H9 (cell line): ENCODE measurements at regions not wholly inside any gene's neighbourhood (a gene's known extent, or its start where the extent isn't known, plus 50 kb on each side); places are given as distances from the start of the nearest gene placed in this dataset.

Experiments
- DNase-seq: peaks from one replicate; pipeline ENCODE4 v3.0.0-alpha.2; 2017
- H2AFZ ChIP-seq: one replicate; pipeline ENCODE4 v1.6.1; 2013; ENCODE audit warnings: mild to moderate bottlenecking, low read length, control low read depth, moderate library complexity
- H2AK5ac ChIP-seq: 2 replicates; pipeline ENCODE4 v1.6.1; 2013; ENCODE audit warnings: low read length, control low read depth, mixed read lengths; ENCODE audit not compliant: insufficient read length
- H2BK120ac ChIP-seq: one replicate; pipeline ENCODE4 v1.6.1; 2013; ENCODE audit warnings: low read depth, mild to moderate bottlenecking, low read length, control low read depth, inconsistent platforms; ENCODE audit not compliant: poor library complexity, severe bottlenecking
- H2BK12ac ChIP-seq: 2 replicates; pipeline ENCODE4 v1.6.1; 2013; ENCODE audit warnings: low read length, control low read depth, mixed read lengths, low read depth; ENCODE audit not compliant: insufficient read length
- H2BK15ac ChIP-seq: 2 replicates; pipeline ENCODE4 v1.6.1; 2013; ENCODE audit warnings: low read depth, low read length, control low read depth
- H2BK20ac ChIP-seq: one replicate; pipeline ENCODE4 v1.6.1; 2013; ENCODE audit warnings: low read depth, mild to moderate bottlenecking, low read length, control low read depth, inconsistent platforms; ENCODE audit not compliant: poor library complexity, severe bottlenecking
- H2BK5ac ChIP-seq: 2 replicates; pipeline ENCODE4 v1.6.1; 2013; ENCODE audit warnings: low read length, control low read depth, mixed read lengths; ENCODE audit not compliant: insufficient read length
- H3K14ac ChIP-seq: 2 replicates; pipeline ENCODE4 v1.6.1; 2013; ENCODE audit warnings: low read length, control low read depth; ENCODE audit not compliant: insufficient read depth
- H3K18ac ChIP-seq: 2 replicates; pipeline ENCODE4 v1.6.1; 2013; ENCODE audit warnings: low read depth, mild to moderate bottlenecking, mixed read lengths, low read length, control low read depth; ENCODE audit not compliant: insufficient read length
- H3K23ac ChIP-seq: 2 replicates; pipeline ENCODE4 v1.6.1; 2013; ENCODE audit warnings: low read length, control low read depth, mixed read lengths, low read depth; ENCODE audit not compliant: insufficient read length
- H3K23me2 ChIP-seq: 2 replicates; pipeline ENCODE4 v1.6.1; 2013; ENCODE audit warnings: low read depth, mild to moderate bottlenecking, mixed read lengths, low read length, control low read depth; ENCODE audit not compliant: insufficient read length, poor library complexity, severe bottlenecking
- H3K27ac ChIP-seq: 2 replicates; pipeline ENCODE4 v1.5.1; 2013; ENCODE audit warnings: low read length, control low read depth, mixed read lengths, low read depth; ENCODE audit not compliant: insufficient read length
- H3K27me3 ChIP-seq: 2 replicates; pipeline ENCODE4 v1.6.1; 2013; ENCODE audit warnings: low read length, control low read depth, inconsistent platforms; ENCODE audit not compliant: insufficient read depth
- H3K4ac ChIP-seq: 2 replicates; pipeline ENCODE4 v1.6.1; 2013; ENCODE audit warnings: low read depth, mild to moderate bottlenecking, control low read depth, inconsistent platforms, low read length, moderate library complexity
- H3K4me1 ChIP-seq: 2 replicates; pipeline ENCODE4 v1.6.1; 2013; ENCODE audit warnings: low read length, control low read depth, inconsistent platforms; ENCODE audit not compliant: insufficient read depth
- H3K4me2 ChIP-seq: 2 replicates; pipeline ENCODE4 v1.6.1; 2013; ENCODE audit warnings: low read length, control low read depth, mixed read lengths; ENCODE audit not compliant: insufficient read length, insufficient read depth
- H3K56ac ChIP-seq: 2 replicates; pipeline ENCODE4 v1.6.1; 2013; ENCODE audit warnings: low read depth, mild to moderate bottlenecking, mixed read lengths, low read length, control low read depth; ENCODE audit not compliant: insufficient read length
- H3K79me1 ChIP-seq: 2 replicates; pipeline ENCODE4 v1.6.1; 2013; ENCODE audit warnings: low read depth, mild to moderate bottlenecking, moderate library complexity, low read length, control low read depth, inconsistent platforms; ENCODE audit not compliant: insufficient read depth, poor library complexity, severe bottlenecking
- H3K79me2 ChIP-seq: 2 replicates; pipeline ENCODE4 v1.6.1; 2013; ENCODE audit warnings: low read length, control low read depth, inconsistent platforms; ENCODE audit not compliant: insufficient read depth
- H3K9ac ChIP-seq: 2 replicates; pipeline ENCODE4 v1.6.1; 2013; ENCODE audit warnings: low read length, control low read depth, mixed read lengths; ENCODE audit not compliant: insufficient read length; ENCODE audit errors: extremely low read depth
- H3K9me3 ChIP-seq: one replicate; pipeline ENCODE4 v1.6.1; 2013; ENCODE audit warnings: low read depth, low read length, inconsistent platforms; ENCODE audit not compliant: control insufficient read depth
- H3T11ph ChIP-seq: one replicate; pipeline ENCODE4 v1.6.1; 2013; ENCODE audit warnings: mild to moderate bottlenecking, low read length, control low read depth, inconsistent platforms
- H4K20me1 ChIP-seq: one replicate; pipeline ENCODE4 v1.6.1; 2013; ENCODE audit not compliant: control insufficient read depth, insufficient read length, insufficient read depth
- H4K5ac ChIP-seq: 2 replicates; pipeline ENCODE4 v1.6.1; 2013; ENCODE audit warnings: low read depth, mild to moderate bottlenecking, mixed read lengths, low read length, control low read depth; ENCODE audit not compliant: insufficient read length
- H4K8ac ChIP-seq: replicated peaks from 2 replicates; pipeline ENCODE4 v1.6.1; 2013; ENCODE audit warnings: low read length, control low read depth, mixed read lengths, low read depth; ENCODE audit not compliant: insufficient read length
- H4K91ac ChIP-seq: 2 replicates; pipeline ENCODE4 v1.6.1; 2013; ENCODE audit warnings: low read depth, mild to moderate bottlenecking, moderate library complexity, mixed read lengths, low read length, control low read depth; ENCODE audit not compliant: insufficient read length
- H3K27ac Mint-ChIP-seq, 3 experiments: 2 replicates in 2 of 3; 3 replicates in 1 of 3; pipeline ENCODE4 v1.8.0; 2020 to 2021; ENCODE audit warnings: mixed read lengths in 3 of 3, mild to moderate bottlenecking in 1 of 3, moderate library complexity in 1 of 3
- H3K27me3 Mint-ChIP-seq: 2 replicates; pipeline ENCODE4 v1.8.0; 2021; ENCODE audit warnings: low read depth, mild to moderate bottlenecking, moderate library complexity, mixed read lengths
- H3K36me3 Mint-ChIP-seq, 3 experiments: 2 replicates in 2 of 3; 3 replicates in 1 of 3; pipeline ENCODE4 v1.8.0; 2020 to 2021; ENCODE audit warnings: low read depth in 3 of 3, mixed read lengths in 3 of 3; ENCODE audit not compliant: insufficient read depth in 1 of 3
- H3K4me1 Mint-ChIP-seq, 2 experiments: 2 replicates each; pipeline ENCODE4 v1.8.0; 2020; ENCODE audit warnings: mixed read lengths in 2 of 2
- H3K4me3 Mint-ChIP-seq, 2 experiments: 2 replicates in 1 of 2; 3 replicates in 1 of 2; pipeline ENCODE4 v1.8.0; 2020 to 2021; ENCODE audit warnings: mild to moderate bottlenecking in 2 of 2, mixed read lengths in 2 of 2, moderate library complexity in 1 of 2
- H3K9me3 Mint-ChIP-seq, 2 experiments: 2 replicates in 1 of 2; 3 replicates in 1 of 2; pipeline ENCODE4 v1.8.0; 2020; ENCODE audit warnings: mild to moderate bottlenecking in 2 of 2, mixed read lengths in 2 of 2, moderate library complexity in 1 of 2
- WGBS: extraction: QIAGEN DNeasy Blood & Tissue Kit; methylation state at CpG from one replicate; pipeline ENCODE4 v1.1.7; 2013; ENCODE audit warnings: missing lambda C conversion rate, low lambda C conversion rate, mixed read lengths; ENCODE audit not compliant: insufficient read length; ENCODE audit errors: extremely low coverage; 5-methylcytosine and 5-hydroxymethylcytosine counted together
- TF ChIP-seq, protein P1 (sequence below): fragments of 200-600 bp; sonication (generic); conservative IDR thresholded peaks from 3 replicates; pipeline ENCODE4 v1.8.0; 2021; ENCODE audit warnings: antibody characterized with exemption, mild to moderate bottlenecking

DNA sequence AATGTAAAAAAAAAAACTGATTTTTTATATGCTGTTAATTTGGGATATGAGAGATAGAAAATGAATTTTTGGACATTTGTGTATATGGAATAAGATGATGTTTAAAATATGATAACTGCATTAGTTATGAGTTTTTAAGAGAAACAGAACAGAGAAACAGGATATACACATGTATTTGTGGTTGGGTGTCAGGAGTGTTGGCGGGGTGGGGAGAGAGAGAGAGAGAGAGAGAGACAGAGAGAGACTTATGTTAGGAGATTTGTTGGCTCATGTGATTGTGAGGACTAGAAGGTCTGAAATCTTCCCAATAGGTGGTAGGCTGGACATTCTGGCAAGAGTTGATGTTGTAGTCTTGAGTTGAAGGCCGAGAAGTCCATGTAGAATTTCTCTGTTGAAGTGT, 1121.6 kb upstream of the GBE1 start:
- no peaks in the 10 kb centered on the region for H3K79me2 ChIP-seq
- H3K18ac ChIP-seq: no peak overlapping the region

More for the DNA sequence above, 1121.6 kb upstream of the GBE1 start:
- Mint-ChIP-seq H3K9me3 (no peaks in the 10 kb centered on the region; a peak in 1 of 5 replicates), H3K4me3 (no peak overlapping the region), H3K27ac (no peak overlapping the region), H3K27me3 (no peaks in the 10 kb centered on the region), H3K36me3 (peaks cover 0 to 3% (median 0%) of the 10 kb centered on the region in 3 experiments; a peak in 1 of 7 replicates), H3K4me1 (no peaks in the 10 kb centered on the region)
- no peak overlapping the region for H4K5ac ChIP-seq
- H2AK5ac ChIP-seq: no peak overlapping the region
- no peak overlapping the region for H3K4ac ChIP-seq
- H3K9ac ChIP-seq: no peak overlapping the region
- H3K23ac ChIP-seq: no peak overlapping the region
- H4K20me1 ChIP-seq: no peaks in the 10 kb centered on the region
- no peaks in the 10 kb centered on the region for H3K9me3 ChIP-seq
- H2BK15ac ChIP-seq: no peak overlapping the region
- no peak overlapping the region for H3T11ph ChIP-seq
- DNase-seq: no peak
- H4K91ac ChIP-seq: no peak overlapping the region
- no peak overlapping the region for H2BK120ac ChIP-seq
- TF ChIP-seq, protein P1, sequence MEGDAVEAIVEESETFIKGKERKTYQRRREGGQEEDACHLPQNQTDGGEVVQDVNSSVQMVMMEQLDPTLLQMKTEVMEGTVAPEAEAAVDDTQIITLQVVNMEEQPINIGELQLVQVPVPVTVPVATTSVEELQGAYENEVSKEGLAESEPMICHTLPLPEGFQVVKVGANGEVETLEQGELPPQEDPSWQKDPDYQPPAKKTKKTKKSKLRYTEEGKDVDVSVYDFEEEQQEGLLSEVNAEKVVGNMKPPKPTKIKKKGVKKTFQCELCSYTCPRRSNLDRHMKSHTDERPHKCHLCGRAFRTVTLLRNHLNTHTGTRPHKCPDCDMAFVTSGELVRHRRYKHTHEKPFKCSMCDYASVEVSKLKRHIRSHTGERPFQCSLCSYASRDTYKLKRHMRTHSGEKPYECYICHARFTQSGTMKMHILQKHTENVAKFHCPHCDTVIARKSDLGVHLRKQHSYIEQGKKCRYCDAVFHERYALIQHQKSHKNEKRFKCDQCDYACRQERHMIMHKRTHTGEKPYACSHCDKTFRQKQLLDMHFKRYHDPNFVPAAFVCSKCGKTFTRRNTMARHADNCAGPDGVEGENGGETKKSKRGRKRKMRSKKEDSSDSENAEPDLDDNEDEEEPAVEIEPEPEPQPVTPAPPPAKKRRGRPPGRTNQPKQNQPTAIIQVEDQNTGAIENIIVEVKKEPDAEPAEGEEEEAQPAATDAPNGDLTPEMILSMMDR: no peak
- H3K4me1 ChIP-seq: no peaks in the 10 kb centered on the region
- no peak overlapping the region for H4K8ac ChIP-seq
- no peak overlapping the region for H3K14ac ChIP-seq
- WGBS: no CpG with 5 or more reads among the region's 2 CpGs
- H2BK12ac ChIP-seq: no peak overlapping the region
- no peak overlapping the region for H3K56ac ChIP-seq
- H3K79me1 ChIP-seq: no peaks in the 10 kb centered on the region
- H3K27ac ChIP-seq: no peak overlapping the region
- no peak overlapping the region for H2BK5ac ChIP-seq
- no peak overlapping the region for H3K4me2 ChIP-seq
- H3K23me2 ChIP-seq: no peaks in the 10 kb centered on the region
- H3K27me3 ChIP-seq: no peaks in the 10 kb centered on the region
- no peak overlapping the region for H2AFZ ChIP-seq
- no peak overlapping the region for H2BK20ac ChIP-seq
